ENCODE measurements at regions not wholly inside any gene's neighbourhood (a gene's known extent, or its start where the extent isn't known, plus 50 kb on each side); places are given as distances from the start of the nearest gene placed in this dataset.
A peak's percentile ranks its signal among the peaks of the same experiment; 100 is the strongest.
"Not testable (repeated sequence)": the region's sequence is repeated elsewhere in the genome, so short reads cannot be mapped to it uniquely, and the experiment has no call there.

DNA sequence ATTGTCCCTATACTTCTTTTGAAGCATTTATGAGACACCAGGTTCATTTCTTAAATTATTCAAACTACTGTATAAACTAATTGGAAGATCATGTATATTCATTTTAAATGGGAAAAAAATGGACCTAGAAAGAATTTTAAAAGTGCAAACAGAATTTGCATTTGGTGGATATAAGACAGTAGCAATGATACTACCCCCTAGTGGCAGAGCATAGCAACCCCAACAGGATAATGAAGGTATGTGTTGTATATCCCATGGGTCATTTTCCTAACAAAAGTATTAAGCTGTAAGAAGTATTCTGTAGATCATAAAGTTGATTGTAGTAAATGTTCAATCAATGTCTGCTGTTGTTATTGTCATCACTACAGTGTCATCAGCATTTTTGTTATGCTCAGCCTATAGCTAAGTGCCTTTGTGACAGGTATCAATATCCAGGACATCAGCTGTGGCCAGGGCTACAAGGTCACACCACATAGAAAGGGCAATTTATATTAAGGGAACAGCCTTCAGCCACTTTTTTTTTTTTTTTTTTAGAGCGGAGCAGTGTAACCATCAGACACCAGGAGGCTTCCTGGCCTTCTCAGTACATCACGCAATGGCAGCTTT lies 175.8 kb downstream of the FOXB1 start:
- Histone ChIP-seq H3K27ac (no peak overlapping the region), H3K36me3 (no peaks in the 10 kb centered on the region), H3K4me1 (no peaks in the 10 kb centered on the region), H3K27me3 (no peaks in the 10 kb centered on the region), H3K9me3 (no peaks in the 10 kb centered on the region), H3K4me3 (no peak overlapping the region)
- no peak for DNase-seq
- WGBS, 2 donors: 69% methylated on average over 2 of the region's 2 CpGs
- no peak for TF ChIP-seq POLR2A (IDR thresholded peaks at IDR 0.05)
- TF ChIP-seq, protein P1, sequence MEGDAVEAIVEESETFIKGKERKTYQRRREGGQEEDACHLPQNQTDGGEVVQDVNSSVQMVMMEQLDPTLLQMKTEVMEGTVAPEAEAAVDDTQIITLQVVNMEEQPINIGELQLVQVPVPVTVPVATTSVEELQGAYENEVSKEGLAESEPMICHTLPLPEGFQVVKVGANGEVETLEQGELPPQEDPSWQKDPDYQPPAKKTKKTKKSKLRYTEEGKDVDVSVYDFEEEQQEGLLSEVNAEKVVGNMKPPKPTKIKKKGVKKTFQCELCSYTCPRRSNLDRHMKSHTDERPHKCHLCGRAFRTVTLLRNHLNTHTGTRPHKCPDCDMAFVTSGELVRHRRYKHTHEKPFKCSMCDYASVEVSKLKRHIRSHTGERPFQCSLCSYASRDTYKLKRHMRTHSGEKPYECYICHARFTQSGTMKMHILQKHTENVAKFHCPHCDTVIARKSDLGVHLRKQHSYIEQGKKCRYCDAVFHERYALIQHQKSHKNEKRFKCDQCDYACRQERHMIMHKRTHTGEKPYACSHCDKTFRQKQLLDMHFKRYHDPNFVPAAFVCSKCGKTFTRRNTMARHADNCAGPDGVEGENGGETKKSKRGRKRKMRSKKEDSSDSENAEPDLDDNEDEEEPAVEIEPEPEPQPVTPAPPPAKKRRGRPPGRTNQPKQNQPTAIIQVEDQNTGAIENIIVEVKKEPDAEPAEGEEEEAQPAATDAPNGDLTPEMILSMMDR (IDR thresholded peaks at IDR 0.05): peak in 2 of 4 experiments; percentile 48 to 74
- intact Hi-C loops (cut with DNase I): loop anchor here (5.0 to 10.0 kb wide), 2 partner anchors 455 to 488 kb away; no protein-coding TSS in a partner anchor

DNA sequence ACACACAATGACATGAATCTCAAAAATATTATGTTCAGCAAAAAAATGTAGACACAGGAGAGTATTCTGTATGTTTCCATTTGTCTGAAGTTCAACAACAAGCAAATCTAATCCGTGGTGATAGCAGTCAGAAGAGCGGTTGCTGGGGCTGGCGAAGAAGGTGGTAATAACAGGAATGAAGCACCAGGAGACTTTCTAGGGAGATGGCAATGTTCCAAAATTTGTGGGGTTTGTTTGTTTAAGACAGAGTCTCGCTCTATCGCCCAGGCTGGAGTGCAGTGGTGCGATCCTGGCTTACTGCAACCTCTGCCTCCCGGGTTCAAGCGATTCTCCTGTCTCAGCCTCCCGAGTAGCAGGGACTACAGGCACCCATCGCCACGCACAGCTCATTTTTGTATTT lies 177.8 kb downstream of the FOXB1 start:
- 75 to 86% methylated on average over 11 of the region's 11 CpGs for WGBS, 2 donors

DNA sequence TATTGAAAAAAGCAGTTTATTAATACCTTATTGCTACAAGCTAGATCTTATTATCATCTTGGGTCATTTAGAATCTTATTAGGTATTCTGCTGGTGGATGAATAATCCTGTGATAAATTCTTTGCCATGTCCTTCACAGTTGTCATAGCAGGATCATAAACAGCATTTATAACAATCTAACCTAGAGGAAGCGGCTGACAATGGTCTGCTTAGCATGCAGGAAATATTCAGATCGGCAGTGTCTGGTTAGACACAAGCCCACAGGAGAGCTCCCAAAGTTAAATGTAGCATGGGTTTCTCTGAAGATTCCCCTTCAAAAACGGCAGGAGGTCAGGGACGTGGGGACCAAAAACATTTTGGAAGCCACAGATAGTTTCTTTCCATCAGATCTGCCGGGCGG lies 179.3 kb downstream of the FOXB1 start:
- Histone ChIP-seq H3K4me3 (no peak overlapping the region), H3K4me1 (no peaks in the 10 kb centered on the region), H3K36me3 (no peaks in the 10 kb centered on the region), H3K27ac (no peak overlapping the region), H3K27me3 (peaks cover 0 to 4% (median 4%) of the 10 kb centered on the region in 3 donors), H3K9me3 (no peaks in the 10 kb centered on the region)
- 82 to 83% methylated on average over 6 of the region's 6 CpGs for WGBS, 2 donors
- no peak for DNase-seq
- no peak for TF ChIP-seq POLR2A (IDR thresholded peaks at IDR 0.05)
- no peak for TF ChIP-seq POLR2AphosphoS5 (IDR thresholded peaks at IDR 0.05)
- TF ChIP-seq EP300 (IDR thresholded peaks at IDR 0.05): no peak
- TF ChIP-seq, protein P1 (IDR thresholded peaks at IDR 0.05): no peak
- intact Hi-C loops (cut with DNase I): loop anchor here (5.0 kb wide), 1 partner anchor 491 kb away; no protein-coding TSS in a partner anchor

More for the DNA sequence above, 177.8 kb downstream of the FOXB1 start:
- intact Hi-C loops (cut with DNase I): loop anchor here (5.0 kb wide), 1 partner anchor 490 kb away; no protein-coding TSS in a partner anchor
- not testable (repeated sequence) for H3K27me3 ChIP-seq, H3K27ac ChIP-seq, DNase-seq, H3K4me1 ChIP-seq, H3K36me3 ChIP-seq, H3K9me3 ChIP-seq, H3K4me3 ChIP-seq

DNA sequence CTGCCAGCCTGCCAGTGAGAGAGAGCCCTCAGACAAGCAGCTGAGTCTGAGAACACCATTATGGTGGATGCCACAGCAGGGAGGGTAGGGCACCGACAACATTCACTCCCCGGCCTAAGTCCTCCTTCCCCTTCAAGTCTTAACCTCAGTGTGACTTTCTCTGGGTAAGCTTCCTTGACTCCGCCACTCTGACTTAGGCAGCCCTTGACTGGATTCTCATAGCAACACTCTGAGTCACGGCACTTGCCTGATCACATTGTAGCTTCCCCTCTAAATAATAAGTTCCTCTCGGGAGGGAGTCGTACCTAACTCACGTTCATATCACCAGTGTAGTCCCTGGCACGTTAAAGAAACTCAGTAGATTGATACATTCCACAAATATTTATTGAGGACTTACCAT lies 180.5 kb downstream of the FOXB1 start:
- Histone ChIP-seq H3K4me1 (no peaks in the 10 kb centered on the region), H3K9me3 (no peaks in the 10 kb centered on the region), H3K4me3 (no peak overlapping the region), H3K27ac (no peak overlapping the region), H3K36me3 (no peaks in the 10 kb centered on the region), H3K27me3 (peaks cover 0 to 4% (median 4%) of the 10 kb centered on the region in 3 donors)
- intact Hi-C loops (cut with DNase I): loop anchor here (5.0 kb wide), 1 partner anchor 492 kb away; no protein-coding TSS in a partner anchor
- WGBS, 2 donors: 82 to 87% methylated on average over 8 of the region's 8 CpGs
- DNase-seq: no peak
- TF ChIP-seq, protein P1 (IDR thresholded peaks at IDR 0.05): no peak
- TF ChIP-seq EP300 (IDR thresholded peaks at IDR 0.05) (no peak), POLR2AphosphoS5 (IDR thresholded peaks at IDR 0.05) (no peak), POLR2A (IDR thresholded peaks at IDR 0.05) (no peak)

DNA sequence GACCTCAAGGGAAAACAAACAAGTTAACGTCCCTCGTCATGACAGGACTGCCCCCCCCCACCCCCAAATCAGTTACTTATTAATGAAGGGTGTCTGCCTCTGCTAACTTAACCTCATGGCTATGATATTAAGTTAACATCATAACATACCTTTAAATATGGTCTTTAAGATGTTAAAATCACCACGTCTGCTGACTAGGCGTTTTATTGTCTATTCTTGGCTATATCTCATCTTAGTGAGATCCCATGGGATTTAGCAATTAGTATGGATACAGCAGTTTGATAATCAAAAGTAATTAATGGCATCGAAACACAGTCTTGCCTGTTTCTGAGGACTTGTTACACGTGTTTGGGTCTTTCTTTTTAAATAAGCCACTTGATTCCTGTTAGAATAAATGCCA lies 186.9 kb downstream of the FOXB1 start:
- TF ChIP-seq, protein P1 (IDR thresholded peaks at IDR 0.05): no peak
- TF ChIP-seq POLR2AphosphoS5 (IDR thresholded peaks at IDR 0.05): no peak
- no peak for TF ChIP-seq EP300 (IDR thresholded peaks at IDR 0.05)
- TF ChIP-seq POLR2A (IDR thresholded peaks at IDR 0.05): no peak
- WGBS, 2 donors: 43 to 69% methylated on average over 6 of the region's 6 CpGs
- no peak for DNase-seq

More for the DNA sequence above, 186.9 kb downstream of the FOXB1 start:
- H3K9me3 ChIP-seq: no peaks in the 10 kb centered on the region
- H3K4me1 ChIP-seq: no peaks in the 10 kb centered on the region
- no peak overlapping the region for H3K27ac ChIP-seq
- H3K4me3 ChIP-seq: no peak overlapping the region
- no peaks in the 10 kb centered on the region for H3K36me3 ChIP-seq
- intact Hi-C loops (cut with DNase I): no loop called here
- peaks cover 0 to 4% (median 4%) of the 10 kb centered on the region in 3 donors for H3K27me3 ChIP-seq

All from sigmoid colon (tissue), 6 donors.